ENCODE measurements at regions not wholly inside any gene's neighbourhood (a gene's known extent, or its start where the extent isn't known, plus 50 kb on each side); places are given as distances from the start of the nearest gene placed in this dataset.

GRCh38 chr6:167655174-167655821 is 171.4 kb upstream of the AFDN start:
- POLR2A ChIA-PET = no interaction called here
- Mint-ChIP-seq H3K36me3 (ENCODE audit: low read depth) (no peaks in the 10 kb centered on the region), H3K4me1 (ENCODE audit: low read depth) (no peaks in the 10 kb centered on the region), H3K9me3 (no peaks in the 10 kb centered on the region), H3K27ac (no peak overlapping the region), H3K4me3 (no peak overlapping the region), H3K27me3 (peaks cover 2% of the 10 kb centered on the region)
- CTCF ChIA-PET = no interaction called here
- ATAC-seq (no peak), DNase-seq (no peak)
- no peak for TF ChIP-seq CTCF (IDR thresholded peaks at IDR 0.05)
- intact Hi-C loops (cut with micrococcal nuclease) = no loop called here

- no peak overlapping the region for H3K27ac Mint-ChIP-seq
- H3K4me1 Mint-ChIP-seq (ENCODE audit: low read depth) = no peaks in the 10 kb centered on the region
- H3K27me3 Mint-ChIP-seq = peaks cover 2% of the 10 kb centered on the region
- POLR2A ChIA-PET = no interaction called here
- intact Hi-C loops (cut with micrococcal nuclease) = no loop called here
- CTCF ChIA-PET = no interaction called here
- no peak overlapping the region for H3K4me3 Mint-ChIP-seq
- DNase-seq (no peak), ATAC-seq (no peak)
- no peaks in the 10 kb centered on the region for H3K36me3 Mint-ChIP-seq (ENCODE audit: low read depth)
- H3K9me3 Mint-ChIP-seq = no peaks in the 10 kb centered on the region
- no peak for TF ChIP-seq CTCF (IDR thresholded peaks at IDR 0.05)
Observed at GRCh38 chr6:167658106-167658505, 168.6 kb upstream of the AFDN start.

GRCh38 chr6:167659046-167659445 is 167.7 kb upstream of the AFDN start:
- Mint-ChIP-seq H3K4me1 (ENCODE audit: low read depth) (no peaks in the 10 kb centered on the region), H3K36me3 (ENCODE audit: low read depth) (no peaks in the 10 kb centered on the region), H3K9me3 (no peaks in the 10 kb centered on the region), H3K27me3 (no peaks in the 10 kb centered on the region), H3K4me3 (no peak overlapping the region), H3K27ac (no peak overlapping the region)
- TF ChIP-seq CTCF (IDR thresholded peaks at IDR 0.05) = no peak
- CTCF ChIA-PET = no interaction called here
- ATAC-seq (no peak), DNase-seq (no peak)
- intact Hi-C loops (cut with micrococcal nuclease) = no loop called here
- POLR2A ChIA-PET = no interaction called here

- ATAC-seq (no peak), DNase-seq (no peak)
- H3K9me3 Mint-ChIP-seq = no peaks in the 10 kb centered on the region
- H3K4me1 Mint-ChIP-seq (ENCODE audit: low read depth) = no peaks in the 10 kb centered on the region
- H3K36me3 Mint-ChIP-seq (ENCODE audit: low read depth) = no peaks in the 10 kb centered on the region
- intact Hi-C loops (cut with micrococcal nuclease) = no loop called here
- no peak for TF ChIP-seq CTCF (IDR thresholded peaks at IDR 0.05)
- no peak overlapping the region for H3K27ac Mint-ChIP-seq
- H3K4me3 Mint-ChIP-seq = no peak overlapping the region
- ChIA-PET POLR2A (no interaction called here), CTCF (no interaction called here)
- H3K27me3 Mint-ChIP-seq = no peaks in the 10 kb centered on the region
Observed at GRCh38 chr6:167660424-167660823, 166.3 kb upstream of the AFDN start.

GRCh38 chr6:167660944-167661551 is 165.7 kb upstream of the AFDN start:
- intact Hi-C loops (cut with micrococcal nuclease) = no loop called here
- no peaks in the 10 kb centered on the region for H3K9me3 Mint-ChIP-seq
- TF ChIP-seq CTCF (IDR thresholded peaks at IDR 0.05) = no peak
- POLR2A ChIA-PET = no interaction called here
- no peaks in the 10 kb centered on the region for H3K27me3 Mint-ChIP-seq
- H3K27ac Mint-ChIP-seq = no peak overlapping the region
- no peak overlapping the region for H3K4me3 Mint-ChIP-seq
- DNase-seq (no peak), ATAC-seq (no peak)
- CTCF ChIA-PET = no interaction called here
- H3K36me3 Mint-ChIP-seq (ENCODE audit: low read depth) = no peaks in the 10 kb centered on the region
- no peaks in the 10 kb centered on the region for H3K4me1 Mint-ChIP-seq (ENCODE audit: low read depth)
